Neural cell (in vitro differentiated cells): ENCODE measurements at regions not wholly inside any gene's neighbourhood (a gene's known extent, or its start where the extent isn't known, plus 50 kb on each side); places are given as distances from the start of the nearest gene placed in this dataset.
A peak's percentile ranks its signal among the peaks of the same experiment; 100 is the strongest.

Experiments used
- H2AFZ ChIP-seq: fragments of 200-600, 300-800 bp; sonication (generic), shearing (Covaris generic); 2 replicates; pipeline ENCODE4 v1.6.0; 2014; ENCODE audit warnings: low read depth, mild to moderate bottlenecking, antibody characterized with exemption, low read length, moderate library complexity
- H3F3A ChIP-seq: fragments of 200-600 bp; shearing (Covaris generic); 2 replicates; pipeline ENCODE4 v1.6.1; 2016; ENCODE audit warnings: mild to moderate bottlenecking, moderate library complexity, mixed read lengths, antibody characterized with exemption, low read length; ENCODE audit not compliant: insufficient read depth, poor library complexity, severe bottlenecking
- H3K27ac ChIP-seq: fragments of 200-600, 300-800 bp; sonication (generic), shearing (Covaris generic); 2 replicates; pipeline ENCODE4 v1.5.1; 2014; ENCODE audit warnings: mild to moderate bottlenecking, low read length, moderate library complexity
- H3K27me3 ChIP-seq: fragments of 300-800, 200-600 bp; sonication (generic), shearing (Covaris generic); 2 replicates; pipeline ENCODE4 v1.6.0; 2014; ENCODE audit warnings: mild to moderate bottlenecking, low read depth, low read length, moderate library complexity; ENCODE audit not compliant: insufficient read depth
- H3K36me3 ChIP-seq: fragments of 300-800, 200-600 bp; sonication (generic), shearing (Covaris generic); 2 replicates; pipeline ENCODE4 v1.5.1; 2014; ENCODE audit warnings: mild to moderate bottlenecking, antibody characterized with exemption, low read length, moderate library complexity; ENCODE audit not compliant: insufficient read depth
- H3K4me2 ChIP-seq: fragments of 300-800, 200-600 bp; sonication (generic), shearing (Covaris generic); 2 replicates; pipeline ENCODE4 v1.6.0; 2014; ENCODE audit warnings: mild to moderate bottlenecking, low read length
- H3K4me3 ChIP-seq: fragments of 300-800, 200-600 bp; sonication (generic), shearing (Covaris generic); 2 replicates; pipeline ENCODE4 v1.5.1; 2014; ENCODE audit warnings: mild to moderate bottlenecking, low read length, moderate library complexity
- H3K79me2 ChIP-seq: fragments of 200-600 bp; shearing (Covaris generic); replicated peaks from 2 replicates; pipeline ENCODE4 v1.6.0; 2014; ENCODE audit warnings: mild to moderate bottlenecking, low read length, moderate library complexity; ENCODE audit not compliant: insufficient read depth
- H3K9ac ChIP-seq: fragments of 300-800, 200-600 bp; sonication (generic), shearing (Covaris generic); 2 replicates; pipeline ENCODE4 v1.6.1; 2016; ENCODE audit warnings: mild to moderate bottlenecking, low read length, mixed read lengths
- H3K9me2 ChIP-seq: fragments of 200-600 bp; shearing (Covaris generic); 2 replicates; pipeline ENCODE4 v1.6.1; 2016; ENCODE audit warnings: mild to moderate bottlenecking, low read length, mixed read lengths; ENCODE audit not compliant: insufficient read depth
- H3K9me3 ChIP-seq: fragments of 200-600, 300-800 bp; sonication (generic), shearing (Covaris generic); 2 replicates; pipeline ENCODE4 v1.6.1; 2016; ENCODE audit warnings: mild to moderate bottlenecking, mixed run types, low read length, moderate library complexity, mixed read lengths
- H4K20me1 ChIP-seq: fragments of 200-600 bp; shearing (Covaris generic); 2 replicates; pipeline ENCODE4 v1.6.1; 2016; ENCODE audit warnings: mild to moderate bottlenecking, mixed run types; ENCODE audit not compliant: insufficient read depth
- EP300 ChIP-seq: fragments of 450-650 bp; conservative IDR thresholded peaks from 2 replicates; pipeline ENCODE4 v1.6.1; 2014; ENCODE audit warnings: antibody characterized with exemption, mild to moderate bottlenecking, moderate library complexity; ENCODE audit not compliant: poor library complexity, severe bottlenecking
- EZH2 ChIP-seq: fragments of 200-600, 300-800 bp; shearing (Covaris generic), sonication (generic); IDR thresholded peaks from 2 replicates; pipeline ENCODE4 v1.6.1; 2014; ENCODE audit warnings: antibody characterized with exemption, low read length, borderline replicate concordance, mild to moderate bottlenecking; ENCODE audit not compliant: insufficient read depth, poor library complexity, severe bottlenecking
- MXI1 ChIP-seq: fragments of 450-650 bp; conservative IDR thresholded peaks from 2 replicates; pipeline ENCODE4 v1.6.1; 2014; ENCODE audit warnings: antibody characterized with exemption, mild to moderate bottlenecking; ENCODE audit not compliant: poor library complexity, severe bottlenecking
- POLR2AphosphoS5 ChIP-seq: IDR thresholded peaks from 2 replicates; pipeline ENCODE4 v1.6.1; 2012
- RAD21 ChIP-seq: fragments of 450-650 bp; conservative IDR thresholded peaks from 2 replicates; pipeline ENCODE4 v1.6.1; 2014; ENCODE audit warnings: antibody characterized with exemption, mild to moderate bottlenecking, moderate library complexity
- SMC3 ChIP-seq: fragments of 450-650 bp; conservative IDR thresholded peaks from 2 replicates; pipeline ENCODE4 v1.6.1; 2014; ENCODE audit warnings: antibody characterized with exemption, mild to moderate bottlenecking, moderate library complexity; ENCODE audit not compliant: poor library complexity
- TAF1 ChIP-seq: IDR thresholded peaks from 2 replicates; pipeline ENCODE4 v1.6.1; 2012; ENCODE audit warnings: low read depth
- TF ChIP-seq, protein P1 (sequence below): fragments of 450-650 bp; IDR thresholded peaks from 2 replicates; pipeline ENCODE4 v1.5.1; 2014; ENCODE audit warnings: antibody characterized with exemption, mild to moderate bottlenecking, moderate library complexity; ENCODE audit not compliant: poor library complexity, severe bottlenecking
- TF ChIP-seq, protein P2 (sequence below): IDR thresholded peaks from 2 replicates; pipeline ENCODE4 v1.6.1; 2012; ENCODE audit warnings: borderline replicate concordance

GRCh38 chr16:48916566-48916965 lies 306.6 kb upstream of the N4BP1 start:
- Histone ChIP-seq H3F3A (no peaks in the 10 kb centered on the region), H3K4me2 (no peak overlapping the region), H3K4me3 (no peak overlapping the region), H3K27ac (no peak overlapping the region), H3K9me3 (no peaks in the 10 kb centered on the region), H3K36me3 (no peaks in the 10 kb centered on the region), H3K79me2 (no peaks in the 10 kb centered on the region), H2AFZ (no peak overlapping the region), H3K27me3 (no peaks in the 10 kb centered on the region), H4K20me1 (no peaks in the 10 kb centered on the region), H3K9ac (no peak overlapping the region), H3K9me2 (no peaks in the 10 kb centered on the region)
- no peak for TF ChIP-seq EP300
- TF ChIP-seq MXI1: no peak
- TF ChIP-seq, protein P1, sequence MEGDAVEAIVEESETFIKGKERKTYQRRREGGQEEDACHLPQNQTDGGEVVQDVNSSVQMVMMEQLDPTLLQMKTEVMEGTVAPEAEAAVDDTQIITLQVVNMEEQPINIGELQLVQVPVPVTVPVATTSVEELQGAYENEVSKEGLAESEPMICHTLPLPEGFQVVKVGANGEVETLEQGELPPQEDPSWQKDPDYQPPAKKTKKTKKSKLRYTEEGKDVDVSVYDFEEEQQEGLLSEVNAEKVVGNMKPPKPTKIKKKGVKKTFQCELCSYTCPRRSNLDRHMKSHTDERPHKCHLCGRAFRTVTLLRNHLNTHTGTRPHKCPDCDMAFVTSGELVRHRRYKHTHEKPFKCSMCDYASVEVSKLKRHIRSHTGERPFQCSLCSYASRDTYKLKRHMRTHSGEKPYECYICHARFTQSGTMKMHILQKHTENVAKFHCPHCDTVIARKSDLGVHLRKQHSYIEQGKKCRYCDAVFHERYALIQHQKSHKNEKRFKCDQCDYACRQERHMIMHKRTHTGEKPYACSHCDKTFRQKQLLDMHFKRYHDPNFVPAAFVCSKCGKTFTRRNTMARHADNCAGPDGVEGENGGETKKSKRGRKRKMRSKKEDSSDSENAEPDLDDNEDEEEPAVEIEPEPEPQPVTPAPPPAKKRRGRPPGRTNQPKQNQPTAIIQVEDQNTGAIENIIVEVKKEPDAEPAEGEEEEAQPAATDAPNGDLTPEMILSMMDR: no peak
- no peak for TF ChIP-seq POLR2AphosphoS5
- TF ChIP-seq SMC3: no peak
- TF ChIP-seq, protein P2, sequence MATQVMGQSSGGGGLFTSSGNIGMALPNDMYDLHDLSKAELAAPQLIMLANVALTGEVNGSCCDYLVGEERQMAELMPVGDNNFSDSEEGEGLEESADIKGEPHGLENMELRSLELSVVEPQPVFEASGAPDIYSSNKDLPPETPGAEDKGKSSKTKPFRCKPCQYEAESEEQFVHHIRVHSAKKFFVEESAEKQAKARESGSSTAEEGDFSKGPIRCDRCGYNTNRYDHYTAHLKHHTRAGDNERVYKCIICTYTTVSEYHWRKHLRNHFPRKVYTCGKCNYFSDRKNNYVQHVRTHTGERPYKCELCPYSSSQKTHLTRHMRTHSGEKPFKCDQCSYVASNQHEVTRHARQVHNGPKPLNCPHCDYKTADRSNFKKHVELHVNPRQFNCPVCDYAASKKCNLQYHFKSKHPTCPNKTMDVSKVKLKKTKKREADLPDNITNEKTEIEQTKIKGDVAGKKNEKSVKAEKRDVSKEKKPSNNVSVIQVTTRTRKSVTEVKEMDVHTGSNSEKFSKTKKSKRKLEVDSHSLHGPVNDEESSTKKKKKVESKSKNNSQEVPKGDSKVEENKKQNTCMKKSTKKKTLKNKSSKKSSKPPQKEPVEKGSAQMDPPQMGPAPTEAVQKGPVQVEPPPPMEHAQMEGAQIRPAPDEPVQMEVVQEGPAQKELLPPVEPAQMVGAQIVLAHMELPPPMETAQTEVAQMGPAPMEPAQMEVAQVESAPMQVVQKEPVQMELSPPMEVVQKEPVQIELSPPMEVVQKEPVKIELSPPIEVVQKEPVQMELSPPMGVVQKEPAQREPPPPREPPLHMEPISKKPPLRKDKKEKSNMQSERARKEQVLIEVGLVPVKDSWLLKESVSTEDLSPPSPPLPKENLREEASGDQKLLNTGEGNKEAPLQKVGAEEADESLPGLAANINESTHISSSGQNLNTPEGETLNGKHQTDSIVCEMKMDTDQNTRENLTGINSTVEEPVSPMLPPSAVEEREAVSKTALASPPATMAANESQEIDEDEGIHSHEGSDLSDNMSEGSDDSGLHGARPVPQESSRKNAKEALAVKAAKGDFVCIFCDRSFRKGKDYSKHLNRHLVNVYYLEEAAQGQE: no peak
- no peak for TF ChIP-seq EZH2
- TF ChIP-seq TAF1: no peak
- no peak for TF ChIP-seq RAD21

DNA sequence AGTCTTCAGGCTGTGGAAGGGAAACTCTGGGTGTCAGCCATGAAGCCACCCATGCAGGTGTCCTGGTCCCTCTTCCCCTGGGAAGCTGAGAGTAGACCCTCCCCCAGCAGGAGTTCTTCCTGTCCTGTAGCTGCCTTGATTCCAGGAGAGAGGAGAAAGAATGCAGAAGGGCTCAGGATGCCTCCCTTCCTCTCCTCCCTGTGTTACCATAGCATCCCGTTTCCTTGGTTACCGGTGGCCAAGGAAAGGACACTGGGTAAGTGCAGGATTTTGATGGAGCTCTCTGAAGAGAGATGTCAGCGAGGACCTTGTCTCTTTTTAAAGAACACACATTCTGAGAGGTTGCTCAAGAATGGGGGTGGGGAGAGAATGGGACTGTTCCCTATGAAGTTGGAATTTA lies 304.1 kb upstream of the N4BP1 start:
- Histone ChIP-seq H2AFZ (no peak overlapping the region), H3K9me3 (no peaks in the 10 kb centered on the region), H3K9ac (peak overlapping the region; percentile 10), H3K27me3 (no peaks in the 10 kb centered on the region), H3K9me2 (no peaks in the 10 kb centered on the region), H3K36me3 (no peaks in the 10 kb centered on the region), H3F3A (no peaks in the 10 kb centered on the region), H3K4me2 (no peak overlapping the region), H4K20me1 (no peaks in the 10 kb centered on the region), H3K79me2 (no peaks in the 10 kb centered on the region), H3K27ac (peak overlapping the region; percentile 68), H3K4me3 (peak overlapping the region; percentile 40)
- TF ChIP-seq, protein P2: peak; percentile 49
- TF ChIP-seq, protein P1: no peak
- TF ChIP-seq MXI1 (no peak), EZH2 (no peak), EP300 (no peak), RAD21 (no peak), SMC3 (no peak), POLR2AphosphoS5 (peak; percentile 35)
